Caco-2 (cell line): ENCODE measurements at regions not wholly inside any gene's neighbourhood (a gene's known extent, or its start where the extent isn't known, plus 50 kb on each side); places are given as distances from the start of the nearest gene placed in this dataset.

Source experiments
- BruUV-seq: library from RNA; stranded (reverse); fragments of 400-500 nt; replicated peaks from 2 replicates; lab custom pipeline; 2021; lab: Mats Ljungman, UMichigan
- CTCF ChIA-PET: fragments of 300-600 bp; sonication (Branson Sonifier 250); formaldehyde crosslinking; loops from one replicate; lab custom pipeline; 2022; ENCODE audit warnings: antibody characterized with exemption; lab: Charles Lee
- POLR2A ChIA-PET: fragments of 300-600 bp; sonication (Branson Sonifier 250); formaldehyde crosslinking; loops from one replicate; lab custom pipeline; 2022; ENCODE audit warnings: antibody characterized with exemption; lab: Charles Lee
- DNase-seq, 2 experiments: peaks; one replicate each; pipeline versions ENCODE4 v3.0.0 to v3.0.0-alpha.2; 2020 to 2022
- H3K27me3 ChIP-seq: replicated peaks from 2 replicates; pipeline ENCODE4 v1.6.0; 2011; ENCODE audit warnings: low read length; ENCODE audit not compliant: control insufficient read depth, insufficient read depth
- H3K36me3 ChIP-seq: 2 replicates; pipeline ENCODE4 v1.5.1; 2011; ENCODE audit warnings: low read length; ENCODE audit not compliant: control insufficient read depth, insufficient read depth
- H3K4me1 ChIP-seq: fragments of 250-450 bp; sonication (Bioruptor Pico); 2 replicates; pipeline ENCODE4 v1.5.1; 2020; ENCODE audit warnings: mild to moderate bottlenecking
- H3K4me3 ChIP-seq: 2 replicates; pipeline ENCODE4 v1.5.1; 2011; ENCODE audit warnings: low read depth, mild to moderate bottlenecking, control low read depth, low read length
- H3K9me3 ChIP-seq: fragments of 250-450 bp; sonication (Bioruptor Pico); 2 replicates; pipeline ENCODE4 v1.5.1; 2020; ENCODE audit warnings: mild to moderate bottlenecking, moderate library complexity
- H3K27ac Mint-ChIP-seq: one replicate; pipeline ENCODE4 v1.8.0; 2022; ENCODE audit warnings: mixed read lengths; ENCODE audit not compliant: unreplicated experiment
- H3K27me3 Mint-ChIP-seq: one replicate; pipeline ENCODE4 v1.8.0; 2022; ENCODE audit warnings: mixed read lengths; ENCODE audit not compliant: insufficient read depth, unreplicated experiment
- H3K36me3 Mint-ChIP-seq: one replicate; pipeline ENCODE4 v1.8.0; 2022; ENCODE audit warnings: mild to moderate bottlenecking, mixed read lengths; ENCODE audit not compliant: insufficient read depth, unreplicated experiment
- H3K4me1 Mint-ChIP-seq: one replicate; pipeline ENCODE4 v1.8.0; 2022; ENCODE audit warnings: low read depth, mixed read lengths; ENCODE audit not compliant: unreplicated experiment
- H3K4me3 Mint-ChIP-seq: one replicate; pipeline ENCODE4 v1.8.0; 2022; ENCODE audit warnings: mild to moderate bottlenecking, moderate library complexity, mixed read lengths; ENCODE audit not compliant: unreplicated experiment
- H3K9me3 Mint-ChIP-seq: one replicate; pipeline ENCODE4 v1.8.0; 2022; ENCODE audit warnings: mixed read lengths; ENCODE audit not compliant: unreplicated experiment
- intact Hi-C: fragments of 100-400 bp; cut with micrococcal nuclease; formaldehyde crosslinking; loops from one replicate; pipeline ENCODE4 v1.10.0; 2022; ENCODE audit not compliant: unreplicated experiment
- TF ChIP-seq, protein P1 (sequence below), 2 experiments: fragments of 200-600 bp in 1 of 2; IDR thresholded peaks; 1 replicate in 1 of 2; 2 replicates in 1 of 2; pipeline versions ENCODE4 v1.5.1 to v1.8.0; 2011 to 2022; ENCODE audit warnings: antibody characterized with exemption in 1 of 2, control low read depth in 1 of 2, inconsistent platforms in 1 of 2, low read depth in 1 of 2, low read length in 1 of 2, mild to moderate bottlenecking in 1 of 2, moderate library complexity in 1 of 2; ENCODE audit not compliant: insufficient read depth in 1 of 2, severe bottlenecking in 1 of 2, unreplicated experiment in 1 of 2

DNA sequence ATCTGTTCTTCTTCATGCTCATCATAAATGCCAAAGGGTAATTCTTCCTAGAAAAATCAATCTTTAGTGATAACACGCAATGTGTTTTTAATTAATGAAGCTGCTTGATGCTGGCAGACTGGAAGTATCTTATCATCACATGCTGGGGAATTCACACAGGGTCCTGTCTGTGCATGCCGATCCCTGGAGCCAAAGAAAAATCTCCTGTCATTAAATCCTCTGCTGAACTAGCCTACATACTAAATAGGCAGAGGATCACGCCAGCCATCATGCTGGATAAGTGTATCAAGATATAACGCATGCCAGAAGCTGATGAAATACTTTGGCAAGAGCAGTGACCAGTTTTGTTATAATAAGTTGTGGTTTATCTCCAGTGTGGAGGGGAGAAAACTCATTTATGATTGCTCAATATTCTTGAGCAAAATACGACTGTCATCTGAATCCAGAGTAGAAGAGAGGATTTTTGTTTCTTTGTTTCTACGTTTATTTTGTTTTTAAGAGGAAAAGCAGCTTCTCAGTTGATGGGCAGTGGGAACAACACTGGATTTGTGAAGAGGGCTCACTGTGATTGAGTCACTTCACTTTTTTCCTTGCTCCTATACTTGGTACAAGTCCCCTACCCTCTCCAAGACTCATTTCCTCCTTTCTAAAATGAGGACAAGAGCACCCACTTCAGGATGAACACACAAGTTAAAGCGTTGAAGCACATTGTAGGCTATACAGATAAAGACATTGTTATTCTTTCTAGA lies 649.1 kb downstream of the TNS3 start:
- Mint-ChIP-seq H3K4me1 (no peaks in the 10 kb centered on the region), H3K9me3 (no peaks in the 10 kb centered on the region), H3K27me3 (peaks cover 4% of the 10 kb centered on the region), H3K27ac (no peak overlapping the region), H3K4me3 (no peak overlapping the region), H3K36me3 (no peaks in the 10 kb centered on the region)
- ChIA-PET CTCF (no interaction called here), POLR2A (no interaction called here)
- no peak overlapping the region for H3K4me3 ChIP-seq
- H3K4me1 ChIP-seq: no peaks in the 10 kb centered on the region
- no peaks in the 10 kb centered on the region for H3K9me3 ChIP-seq
- no peak for DNase-seq
- H3K36me3 ChIP-seq: no peaks in the 10 kb centered on the region
- TF ChIP-seq, protein P1, sequence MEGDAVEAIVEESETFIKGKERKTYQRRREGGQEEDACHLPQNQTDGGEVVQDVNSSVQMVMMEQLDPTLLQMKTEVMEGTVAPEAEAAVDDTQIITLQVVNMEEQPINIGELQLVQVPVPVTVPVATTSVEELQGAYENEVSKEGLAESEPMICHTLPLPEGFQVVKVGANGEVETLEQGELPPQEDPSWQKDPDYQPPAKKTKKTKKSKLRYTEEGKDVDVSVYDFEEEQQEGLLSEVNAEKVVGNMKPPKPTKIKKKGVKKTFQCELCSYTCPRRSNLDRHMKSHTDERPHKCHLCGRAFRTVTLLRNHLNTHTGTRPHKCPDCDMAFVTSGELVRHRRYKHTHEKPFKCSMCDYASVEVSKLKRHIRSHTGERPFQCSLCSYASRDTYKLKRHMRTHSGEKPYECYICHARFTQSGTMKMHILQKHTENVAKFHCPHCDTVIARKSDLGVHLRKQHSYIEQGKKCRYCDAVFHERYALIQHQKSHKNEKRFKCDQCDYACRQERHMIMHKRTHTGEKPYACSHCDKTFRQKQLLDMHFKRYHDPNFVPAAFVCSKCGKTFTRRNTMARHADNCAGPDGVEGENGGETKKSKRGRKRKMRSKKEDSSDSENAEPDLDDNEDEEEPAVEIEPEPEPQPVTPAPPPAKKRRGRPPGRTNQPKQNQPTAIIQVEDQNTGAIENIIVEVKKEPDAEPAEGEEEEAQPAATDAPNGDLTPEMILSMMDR (IDR thresholded peaks at IDR 0.05; ENCODE audit: insufficient read depth in 1 of 2, low read depth in 1 of 2, low read length in 1 of 2, severe bottlenecking in 1 of 2, unreplicated experiment in 1 of 2): no peak
- intact Hi-C loops: loop anchor here (5.0 to 10.0 kb wide), 2 partner anchors 156 to 252 kb away; no protein-coding TSS in a partner anchor
- H3K27me3 ChIP-seq: no peaks in the 10 kb centered on the region
- BruUV-seq: no TSS peak

GRCh38 chr7:46932306-46932675 lies 649.6 kb downstream of the TNS3 start:
- H3K4me3 ChIP-seq: no peak overlapping the region
- no peaks in the 10 kb centered on the region for H3K27me3 ChIP-seq
- H3K4me3 Mint-ChIP-seq: no peak overlapping the region
- H3K9me3 Mint-ChIP-seq: no peaks in the 10 kb centered on the region
- H3K4me1 ChIP-seq: no peaks in the 10 kb centered on the region
- POLR2A ChIA-PET: no interaction called here
- CTCF ChIA-PET: no interaction called here
- BruUV-seq: no TSS peak
- no peaks in the 10 kb centered on the region for H3K36me3 ChIP-seq
- no peaks in the 10 kb centered on the region for H3K9me3 ChIP-seq
- no peaks in the 10 kb centered on the region for H3K36me3 Mint-ChIP-seq
- H3K27me3 Mint-ChIP-seq: peaks cover 4% of the 10 kb centered on the region
- DNase-seq: no peak
- TF ChIP-seq, protein P1 (IDR thresholded peaks at IDR 0.05; ENCODE audit: insufficient read depth in 1 of 2, low read depth in 1 of 2, low read length in 1 of 2, severe bottlenecking in 1 of 2, unreplicated experiment in 1 of 2): no peak
- no peaks in the 10 kb centered on the region for H3K4me1 Mint-ChIP-seq
- H3K27ac Mint-ChIP-seq: no peak overlapping the region
- intact Hi-C loops: loop anchor here (5.0 to 10.0 kb wide), 2 partner anchors 155 to 253 kb away; no protein-coding TSS in a partner anchor

DNA sequence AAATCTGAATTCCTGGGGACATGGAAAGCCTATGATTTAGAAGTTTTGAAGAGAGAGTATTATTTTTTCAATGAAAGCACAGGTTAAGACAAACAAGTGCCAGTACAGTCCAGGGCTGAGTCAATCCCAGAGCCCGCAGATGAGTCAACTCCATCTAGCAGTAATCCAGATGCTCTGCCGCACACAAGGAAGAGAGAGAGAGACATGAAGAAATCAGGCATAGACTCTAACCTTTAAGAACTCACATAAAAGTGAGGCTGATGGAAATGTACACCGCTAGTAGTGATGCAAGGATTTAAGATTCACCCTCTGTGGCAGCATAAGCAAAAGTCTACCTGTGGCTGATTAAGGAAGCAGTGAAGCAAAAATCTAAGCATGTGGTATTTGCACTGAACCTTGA lies 651.5 kb downstream of the TNS3 start:
- Histone ChIP-seq H3K4me1 (no peaks in the 10 kb centered on the region), H3K27me3 (no peaks in the 10 kb centered on the region), H3K4me3 (no peak overlapping the region), H3K9me3 (no peaks in the 10 kb centered on the region), H3K36me3 (no peaks in the 10 kb centered on the region)
- Mint-ChIP-seq H3K4me1 (no peaks in the 10 kb centered on the region), H3K9me3 (no peaks in the 10 kb centered on the region), H3K36me3 (no peaks in the 10 kb centered on the region), H3K4me3 (no peak overlapping the region), H3K27me3 (no peaks in the 10 kb centered on the region), H3K27ac (no peak overlapping the region)
- no peak for DNase-seq
- CTCF ChIA-PET: no interaction called here
- BruUV-seq: no TSS peak
- POLR2A ChIA-PET: no interaction called here
- TF ChIP-seq, protein P1 (IDR thresholded peaks at IDR 0.05; ENCODE audit: insufficient read depth in 1 of 2, low read depth in 1 of 2, low read length in 1 of 2, severe bottlenecking in 1 of 2, unreplicated experiment in 1 of 2): no peak
- intact Hi-C loops: loop anchor here (5.0 to 10.0 kb wide), 2 partner anchors 153 to 254 kb away; no protein-coding TSS in a partner anchor
